ENCODE measurements at regions not wholly inside any gene's neighbourhood (a gene's known extent, or its start where the extent isn't known, plus 50 kb on each side); places are given as distances from the start of the nearest gene placed in this dataset.
A peak's percentile ranks its signal among the peaks of the same experiment; 100 is the strongest.

- peaks cover 0 to 10% of the 10 kb centered on the region in 2 donors for H3K9me3 Mint-ChIP-seq
Observed at GRCh38 chr9:12166518-12166917, 526.7 kb upstream of the TYRP1 start.

GRCh38 chr9:12170456-12170855 lies 522.7 kb upstream of the TYRP1 start:
- no peak for DNase-seq
- Mint-ChIP-seq H3K4me3 (no peak overlapping the region), H3K27me3 (no peaks in the 10 kb centered on the region), H3K4me1 (no peaks in the 10 kb centered on the region), H3K27ac (no peak overlapping the region), H3K9me3 (peaks cover 13 to 21% of the 10 kb centered on the region in 2 donors)
- ATAC-seq: no peak

More at GRCh38 chr9:12166518-12166917, 526.7 kb upstream of the TYRP1 start:
- no peak for DNase-seq
- Mint-ChIP-seq H3K4me1 (no peaks in the 10 kb centered on the region), H3K27me3 (no peaks in the 10 kb centered on the region), H3K4me3 (no peak overlapping the region), H3K27ac (no peak overlapping the region)
- ATAC-seq: no peak

DNA sequence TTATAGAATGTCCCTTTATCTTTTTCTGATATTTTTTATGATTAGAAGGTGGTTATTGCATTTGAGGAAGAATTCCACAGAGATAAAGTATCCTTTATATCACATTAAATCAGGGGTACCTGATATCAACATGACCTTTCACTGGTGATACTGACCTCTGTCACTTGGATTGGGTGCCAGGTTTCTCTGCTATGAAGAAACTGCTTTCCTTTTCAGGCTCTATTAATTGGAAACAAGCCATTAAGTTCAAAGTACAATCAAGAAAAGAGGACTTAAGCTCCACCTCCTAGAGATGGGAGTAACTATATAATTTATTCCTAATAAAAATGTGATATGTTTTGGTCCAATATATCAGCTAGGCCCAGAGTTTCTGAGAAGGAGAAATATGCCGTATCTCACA lies 514.6 kb upstream of the TYRP1 start:
- no peaks in the 10 kb centered on the region for H3K4me1 Mint-ChIP-seq

GRCh38 chr9:12182806-12183205 lies 510.4 kb upstream of the TYRP1 start:
- DNase-seq (no peak), ATAC-seq (no peak)
- Mint-ChIP-seq H3K27ac (no peak overlapping the region), H3K4me1 (no peaks in the 10 kb centered on the region), H3K9me3 (peaks cover 26 to 38% of the 10 kb centered on the region in 2 donors), H3K4me3 (no peak overlapping the region), H3K27me3 (no peaks in the 10 kb centered on the region)

More for the DNA sequence above, 514.6 kb upstream of the TYRP1 start:
- H3K27me3 Mint-ChIP-seq: no peaks in the 10 kb centered on the region
- H3K4me3 Mint-ChIP-seq: no peak overlapping the region
- ATAC-seq (no peak), DNase-seq (no peak)
- H3K27ac Mint-ChIP-seq: no peak overlapping the region
- H3K9me3 Mint-ChIP-seq: peaks cover 27 to 37% of the 10 kb centered on the region in 2 donors

DNA sequence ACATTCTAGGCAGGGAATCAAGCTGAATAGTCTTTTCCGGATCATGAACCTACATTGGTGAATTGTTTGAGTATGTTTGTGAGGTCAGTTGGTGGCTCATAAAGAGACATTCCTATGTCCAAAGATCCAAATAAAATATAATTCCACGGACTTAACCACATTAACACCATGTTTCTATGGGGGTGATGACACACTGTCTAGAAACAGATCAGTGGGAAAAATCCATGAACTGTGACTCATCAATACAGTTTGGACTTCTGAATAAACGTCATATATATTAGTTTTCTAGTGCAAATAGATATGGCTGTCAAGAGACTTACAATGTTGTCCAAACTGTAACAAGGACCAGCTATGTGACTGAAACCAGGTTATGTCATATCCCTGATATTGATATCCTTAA lies 509.9 kb upstream of the TYRP1 start:
- ATAC-seq (no peak), DNase-seq (no peak)
- H3K27ac Mint-ChIP-seq: no peak overlapping the region
- no peak overlapping the region for H3K4me3 Mint-ChIP-seq
- no peaks in the 10 kb centered on the region for H3K27me3 Mint-ChIP-seq
- H3K9me3 Mint-ChIP-seq: peaks cover 26 to 38% of the 10 kb centered on the region in 2 donors
- no peaks in the 10 kb centered on the region for H3K4me1 Mint-ChIP-seq

- H3K27me3 Mint-ChIP-seq: no peaks in the 10 kb centered on the region
Observed at GRCh38 chr9:12185856-12186255, 507.3 kb upstream of the TYRP1 start.

DNA sequence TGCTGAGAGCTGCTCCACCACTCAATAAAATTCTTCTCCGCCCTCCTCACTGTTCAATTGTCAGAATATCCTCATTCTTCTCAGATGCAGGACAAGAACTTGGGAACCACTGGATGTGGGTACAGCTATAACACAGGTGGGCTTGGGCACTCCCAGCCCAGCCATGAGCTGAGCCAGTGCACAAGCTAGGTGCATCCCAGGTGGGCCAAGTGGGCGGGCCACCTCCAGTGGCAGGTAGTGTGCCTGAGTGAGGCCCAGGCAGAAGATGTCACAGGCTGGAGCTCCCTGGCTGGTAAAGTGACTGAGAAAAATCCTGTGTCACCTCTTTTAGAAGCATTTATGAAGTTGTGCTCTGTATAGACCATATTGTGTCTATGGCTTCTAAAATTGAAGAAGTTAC lies 501.6 kb upstream of the TYRP1 start:
- H3K27me3 Mint-ChIP-seq: no peaks in the 10 kb centered on the region
- H3K27ac Mint-ChIP-seq: no peak overlapping the region
- H3K4me1 Mint-ChIP-seq: no peaks in the 10 kb centered on the region
- no peak overlapping the region for H3K4me3 Mint-ChIP-seq
- no peak for ATAC-seq
- peaks cover 3 to 7% of the 10 kb centered on the region in 2 donors for H3K9me3 Mint-ChIP-seq
- DNase-seq: no peak

More at GRCh38 chr9:12185856-12186255, 507.3 kb upstream of the TYRP1 start:
- H3K9me3 Mint-ChIP-seq: peaks cover 17 to 26% of the 10 kb centered on the region in 2 donors
- DNase-seq (no peak), ATAC-seq (no peak)
- H3K4me3 Mint-ChIP-seq: no peak overlapping the region
- H3K4me1 Mint-ChIP-seq: no peaks in the 10 kb centered on the region
- H3K27ac Mint-ChIP-seq: no peak overlapping the region

- Mint-ChIP-seq H3K27me3 (no peaks in the 10 kb centered on the region), H3K4me3 (no peak overlapping the region), H3K9me3 (no peaks in the 10 kb centered on the region), H3K27ac (no peak overlapping the region), H3K4me1 (no peaks in the 10 kb centered on the region)
- ATAC-seq (no peak), DNase-seq (no peak)
Observed at GRCh38 chr9:12194731-12195130, 498.5 kb upstream of the TYRP1 start.

DNA sequence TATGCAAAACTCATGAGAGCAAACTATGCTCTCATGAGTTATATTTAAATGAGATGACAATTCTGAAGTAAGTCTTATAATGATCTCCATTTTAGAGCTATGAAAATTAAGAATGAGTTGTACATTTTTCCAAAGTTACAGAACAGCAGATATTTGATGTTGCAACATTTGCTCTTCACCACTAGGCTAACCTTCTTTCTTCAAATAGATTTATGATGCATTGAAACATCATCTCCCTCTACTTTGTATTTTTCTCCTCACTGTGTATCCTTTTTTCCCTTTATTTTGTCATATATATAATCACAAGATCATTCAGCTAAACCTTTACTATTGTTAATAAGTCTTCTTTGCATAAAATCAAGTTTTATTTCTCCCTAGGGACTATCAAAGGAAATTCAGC lies 497.7 kb upstream of the TYRP1 start:
- DNase-seq: no peak
- Mint-ChIP-seq H3K4me1 (no peaks in the 10 kb centered on the region), H3K27ac (no peak overlapping the region), H3K27me3 (no peaks in the 10 kb centered on the region), H3K4me3 (no peak overlapping the region), H3K9me3 (no peaks in the 10 kb centered on the region)
- no peak for ATAC-seq

- peaks cover 0 to 6% of the 10 kb centered on the region in 2 donors for H3K9me3 Mint-ChIP-seq
- H3K4me1 Mint-ChIP-seq: no peaks in the 10 kb centered on the region
- no peak for ATAC-seq
- no peak overlapping the region for H3K27ac Mint-ChIP-seq
- H3K4me3 Mint-ChIP-seq: no peak overlapping the region
- no peaks in the 10 kb centered on the region for H3K27me3 Mint-ChIP-seq
- no peak for DNase-seq
Observed at GRCh38 chr9:12204512-12204911, 488.7 kb upstream of the TYRP1 start.

DNA sequence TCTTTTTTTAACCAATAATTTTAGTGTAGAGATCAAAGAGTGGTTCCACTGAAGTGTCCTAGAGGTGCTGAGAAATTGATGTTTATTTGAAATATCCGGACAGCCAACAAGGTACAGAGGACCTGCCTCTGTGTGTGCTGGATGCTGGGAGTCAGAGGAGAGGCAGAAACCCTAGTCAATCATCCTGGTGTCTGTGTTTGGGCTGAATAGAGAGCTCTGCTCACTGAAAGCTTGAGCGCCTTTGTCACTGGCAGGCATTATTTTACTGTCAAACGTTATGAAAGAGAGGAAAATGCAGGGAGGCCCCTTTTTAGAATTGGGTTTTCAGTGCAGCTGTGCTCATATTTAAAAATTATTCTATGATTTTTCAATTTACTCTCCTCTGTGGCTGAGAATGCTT lies 480.3 kb upstream of the TYRP1 start:
- H3K27me3 Mint-ChIP-seq: no peaks in the 10 kb centered on the region
- ATAC-seq: no peak
- no peak for DNase-seq
- H3K4me1 Mint-ChIP-seq: no peaks in the 10 kb centered on the region
- peaks cover 7 to 18% of the 10 kb centered on the region in 2 donors for H3K9me3 Mint-ChIP-seq
- no peak overlapping the region for H3K27ac Mint-ChIP-seq
- H3K4me3 Mint-ChIP-seq: no peak overlapping the region

GRCh38 chr9:12221470-12221869 lies 471.7 kb upstream of the TYRP1 start:
- Mint-ChIP-seq H3K27me3 (no peaks in the 10 kb centered on the region), H3K9me3 (peaks cover 0 to 7% of the 10 kb centered on the region in 2 donors), H3K4me3 (no peak overlapping the region), H3K4me1 (no peaks in the 10 kb centered on the region), H3K27ac (no peak overlapping the region)
- DNase-seq (no peak), ATAC-seq (no peak)

DNA sequence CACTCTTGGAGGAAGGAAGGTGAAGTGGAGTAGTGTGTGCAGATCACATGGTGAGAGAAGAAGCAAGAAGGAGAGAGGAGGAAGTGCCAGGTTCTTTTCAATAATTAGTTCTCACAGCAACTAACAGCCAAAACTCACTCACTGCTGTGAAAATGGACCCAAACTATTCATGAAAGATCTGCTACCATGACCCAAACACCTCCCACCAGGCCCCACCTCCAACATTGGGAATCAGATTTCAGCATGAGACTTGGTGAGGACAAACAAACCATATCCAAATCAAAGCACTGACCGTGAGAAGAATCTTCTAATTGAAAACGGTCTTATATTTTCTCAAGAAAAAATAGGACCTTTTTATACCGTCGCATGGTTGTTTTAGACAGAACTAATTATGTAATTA lies 468.7 kb upstream of the TYRP1 start:
- Mint-ChIP-seq H3K9me3 (peaks cover 9 to 14% of the 10 kb centered on the region in 2 donors), H3K27me3 (no peaks in the 10 kb centered on the region), H3K4me3 (no peak overlapping the region), H3K27ac (no peak overlapping the region), H3K4me1 (no peaks in the 10 kb centered on the region)
- ATAC-seq (no peak), DNase-seq (no peak)

GRCh38 chr9:12230708-12231107 lies 462.5 kb upstream of the TYRP1 start:
- Mint-ChIP-seq H3K4me3 (no peak overlapping the region), H3K4me1 (no peaks in the 10 kb centered on the region), H3K27me3 (no peaks in the 10 kb centered on the region), H3K27ac (peak overlapping the region in 1 of 2 donors; percentile 37), H3K9me3 (peaks cover 32 to 44% of the 10 kb centered on the region in 2 donors)
- DNase-seq (no peak), ATAC-seq (no peak)

DNA sequence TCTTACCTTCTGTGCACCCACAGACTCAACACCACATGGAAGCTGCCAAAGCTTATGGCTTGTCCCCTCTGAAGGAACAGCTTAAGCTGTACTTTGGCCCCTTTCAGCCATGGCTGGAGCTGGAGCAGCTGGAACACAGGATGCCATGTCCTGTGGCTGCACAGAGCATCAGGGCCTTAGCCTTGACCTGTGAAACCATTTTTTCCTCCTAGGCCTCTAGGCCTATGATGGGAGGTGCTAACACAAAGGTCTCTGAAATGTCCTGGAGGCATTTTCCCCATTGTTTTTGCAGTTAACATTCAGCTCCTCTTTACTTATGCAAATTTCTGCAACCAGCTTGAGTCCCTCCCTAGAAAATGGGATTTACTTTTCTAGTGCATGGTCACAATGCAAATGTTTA lies 461.4 kb upstream of the TYRP1 start:
- no peak overlapping the region for H3K27ac Mint-ChIP-seq
- H3K9me3 Mint-ChIP-seq: peaks cover 32 to 44% of the 10 kb centered on the region in 2 donors

DNA sequence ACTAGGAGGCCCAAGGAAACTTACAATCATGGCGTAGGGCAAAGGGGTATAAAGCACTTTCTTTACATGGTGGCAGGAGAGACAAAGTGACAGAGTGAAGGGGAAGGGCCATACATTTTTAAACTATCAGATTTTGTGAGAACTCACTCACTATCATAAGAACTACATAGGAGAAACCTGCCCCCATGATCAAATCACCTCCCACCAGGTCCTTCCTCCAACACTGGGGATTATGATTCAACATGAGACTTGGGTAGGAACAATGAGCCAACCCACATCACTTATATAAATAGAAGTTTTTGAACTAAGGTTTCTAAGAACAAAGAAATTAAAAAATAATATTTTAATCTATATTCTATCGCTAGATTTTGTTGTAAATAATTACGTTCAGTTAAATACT lies 460.3 kb upstream of the TYRP1 start:
- Mint-ChIP-seq H3K27me3 (no peaks in the 10 kb centered on the region), H3K27ac (no peak overlapping the region), H3K9me3 (peaks cover 36 to 46% of the 10 kb centered on the region in 2 donors), H3K4me1 (no peaks in the 10 kb centered on the region), H3K4me3 (no peak overlapping the region)
- no peak for DNase-seq
- no peak for ATAC-seq

More for the DNA sequence above, 461.4 kb upstream of the TYRP1 start:
- ATAC-seq: no peak
- no peaks in the 10 kb centered on the region for H3K27me3 Mint-ChIP-seq
- no peak overlapping the region for H3K4me3 Mint-ChIP-seq
- H3K4me1 Mint-ChIP-seq: no peaks in the 10 kb centered on the region
- no peak for DNase-seq

- no peaks in the 10 kb centered on the region for H3K27me3 Mint-ChIP-seq
Observed at GRCh38 chr9:12253941-12254340, 439.2 kb upstream of the TYRP1 start.

More at GRCh38 chr9:12253941-12254340, 439.2 kb upstream of the TYRP1 start:
- DNase-seq (no peak), ATAC-seq (no peak)
- H3K9me3 Mint-ChIP-seq: peaks cover 28 to 45% of the 10 kb centered on the region in 2 donors
- H3K4me3 Mint-ChIP-seq: no peak overlapping the region
- no peak overlapping the region for H3K27ac Mint-ChIP-seq
- no peaks in the 10 kb centered on the region for H3K4me1 Mint-ChIP-seq

Measured in stimulated activated naive CD8-positive, alpha-beta T cell treated with anti-CD3 and anti-CD28 coated beads, Interleukin-15, amount 100 ng/mL, for 72 hours (primary cell).